Cardiac septum (tissue), 1 donor: ENCODE measurements at regions not wholly inside any gene's neighbourhood (a gene's known extent, or its start where the extent isn't known, plus 50 kb on each side); places are given as distances from the start of the nearest gene placed in this dataset.
"Not testable (repeated sequence)": the region's sequence is repeated elsewhere in the genome, so short reads cannot be mapped to it uniquely, and the experiment has no call there.

Source experiments
- DNase-seq: peaks from one replicate; pipeline ENCODE4 v3.0.0-alpha.2; 2020; ENCODE audit warnings: low spot score
- intact Hi-C: fragments of 100-400 bp; cut with DNase I; formaldehyde crosslinking; loops from one replicate; pipeline ENCODE4 v1.14.0; 2022
- donor health status: DM: no; HTN: no; CAD: no.

DNA sequence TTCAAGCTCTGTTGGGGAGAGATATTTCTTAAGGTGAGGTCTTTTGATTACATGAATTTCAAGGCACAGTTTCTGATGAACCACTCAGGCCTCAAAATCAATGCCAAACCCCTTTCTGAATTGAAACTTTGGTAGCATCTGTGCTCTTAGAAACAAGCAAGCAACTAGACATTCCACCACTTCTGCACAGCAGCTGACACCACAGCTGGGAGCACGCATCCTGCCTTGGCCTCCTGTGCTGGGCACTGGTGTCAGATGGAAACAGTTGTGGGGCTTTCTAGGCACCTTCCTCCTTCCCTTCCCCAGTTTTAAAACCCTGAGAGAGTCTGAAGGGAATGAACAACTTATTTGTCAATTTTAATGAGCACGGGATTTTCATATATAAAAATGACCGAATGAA, 360.2 kb downstream of the ADGRL2 start:
- intact Hi-C loops = no loop called here
- no peak for DNase-seq

DNA sequence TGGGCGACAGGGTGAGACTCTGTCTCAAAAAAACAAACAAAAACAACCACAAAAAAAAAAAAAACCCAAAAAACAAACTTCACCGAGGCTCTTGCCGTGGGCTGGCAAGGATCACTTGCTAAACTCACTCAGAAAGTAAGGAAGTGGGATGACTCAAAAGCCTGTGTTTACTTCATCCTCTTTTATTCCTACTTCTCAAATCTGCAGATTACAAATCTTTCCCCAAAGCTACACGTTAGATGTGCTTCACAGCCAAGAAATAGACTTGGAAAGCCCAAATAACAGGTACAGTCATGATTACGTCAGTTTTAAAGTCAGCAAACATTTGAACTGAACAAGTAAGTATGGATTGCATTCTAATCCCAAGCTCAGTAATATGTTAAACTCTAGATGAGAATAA, 359.3 kb downstream of the ADGRL2 start:
- DNase-seq = no peak
- intact Hi-C loops = no loop called here

GRCh38 chr1:82158981-82159380, 358.2 kb downstream of the ADGRL2 start:
- no peak for DNase-seq
- intact Hi-C loops = no loop called here

GRCh38 chr1:82154219-82154970, 353.7 kb downstream of the ADGRL2 start:
- DNase-seq = no peak
- intact Hi-C loops = no loop called here

GRCh38 chr1:82153752-82154151, 353.0 kb downstream of the ADGRL2 start:
- intact Hi-C loops = no loop called here
- no peak for DNase-seq

DNA sequence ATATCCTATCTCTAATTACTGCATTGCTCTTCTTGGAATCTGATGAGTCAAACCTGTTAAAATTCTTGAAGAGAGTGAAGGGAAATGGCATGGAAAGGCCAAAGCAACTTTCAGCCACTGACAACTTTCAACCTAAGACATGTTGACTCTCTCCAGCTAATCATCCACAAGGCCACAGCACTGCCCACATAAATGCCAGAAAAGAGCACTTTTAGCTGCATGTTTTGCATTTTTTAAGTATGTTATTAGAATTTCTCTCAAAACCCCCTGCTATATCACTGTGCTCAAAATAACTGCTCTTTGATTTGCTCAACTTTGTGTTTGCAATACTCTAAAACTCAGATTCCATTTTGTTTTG, 352.5 kb downstream of the ADGRL2 start:
- DNase-seq = no peak
- intact Hi-C loops = no loop called here

DNA sequence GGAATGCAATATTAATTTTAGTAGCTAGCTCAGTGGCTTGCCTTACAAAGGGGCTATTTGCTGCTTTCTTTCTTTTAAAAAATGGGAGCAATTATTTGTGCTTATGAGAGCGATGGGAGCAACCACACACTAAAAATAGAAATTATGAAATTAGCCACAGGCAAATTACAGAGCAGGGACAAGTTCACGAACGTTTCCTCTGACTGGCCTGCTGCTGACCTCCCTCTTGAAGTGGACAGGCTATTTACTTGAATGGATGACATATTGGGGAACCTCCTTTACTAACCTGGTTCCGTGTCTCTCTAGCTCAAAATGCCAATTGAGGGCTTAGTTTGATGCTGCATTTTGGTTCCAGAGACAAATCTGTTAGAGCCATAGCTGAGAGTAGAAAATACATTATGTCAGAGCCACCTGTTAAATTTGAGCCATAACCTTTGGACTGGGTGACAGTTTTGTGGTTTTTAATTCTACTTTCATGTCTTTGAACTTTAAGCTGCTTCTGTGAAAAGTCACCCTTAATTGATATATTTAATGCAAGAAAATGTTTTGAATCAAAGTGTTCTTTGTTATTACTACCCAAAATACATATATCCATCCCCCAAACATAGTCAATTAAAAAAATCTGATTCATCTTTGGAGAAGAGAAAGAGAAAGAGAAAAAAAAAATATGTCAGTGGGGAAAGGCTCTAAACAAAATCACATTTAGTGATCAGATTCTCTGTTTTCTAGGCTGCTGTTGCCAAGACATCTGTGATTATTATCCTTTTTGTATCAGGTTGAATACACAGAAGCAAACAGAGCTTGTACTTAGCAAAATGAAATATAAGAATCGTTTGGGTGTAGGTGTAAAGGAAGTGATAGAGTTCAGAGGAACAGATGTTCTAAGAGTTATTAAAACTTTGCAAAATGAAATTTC, 351.9 kb downstream of the ADGRL2 start:
- DNase-seq = no peak
- intact Hi-C loops = no loop called here

DNA sequence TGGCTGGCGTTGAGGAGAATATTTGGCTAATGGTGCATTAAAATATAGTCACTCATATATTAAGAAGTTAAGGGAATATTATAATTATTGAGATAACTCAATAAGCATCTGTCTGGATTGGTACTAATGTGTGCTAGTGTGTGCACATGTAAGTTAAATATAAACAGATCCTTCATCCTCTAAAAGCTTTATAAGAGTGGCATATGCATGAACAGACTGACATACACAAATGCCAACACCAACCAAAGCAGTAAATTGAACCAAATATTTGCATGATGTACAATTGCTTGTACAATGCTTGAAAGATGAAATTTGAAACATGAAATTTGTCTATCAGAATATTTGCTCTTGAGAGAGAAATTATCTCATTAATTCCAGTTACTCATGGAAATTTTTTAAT, 344.9 kb downstream of the ADGRL2 start:
- intact Hi-C loops = no loop called here
- DNase-seq = no peak

- no peak for DNase-seq
- intact Hi-C loops = no loop called here
Measured at GRCh38 chr1:82143108-82143833, 342.5 kb downstream of the ADGRL2 start.

DNA sequence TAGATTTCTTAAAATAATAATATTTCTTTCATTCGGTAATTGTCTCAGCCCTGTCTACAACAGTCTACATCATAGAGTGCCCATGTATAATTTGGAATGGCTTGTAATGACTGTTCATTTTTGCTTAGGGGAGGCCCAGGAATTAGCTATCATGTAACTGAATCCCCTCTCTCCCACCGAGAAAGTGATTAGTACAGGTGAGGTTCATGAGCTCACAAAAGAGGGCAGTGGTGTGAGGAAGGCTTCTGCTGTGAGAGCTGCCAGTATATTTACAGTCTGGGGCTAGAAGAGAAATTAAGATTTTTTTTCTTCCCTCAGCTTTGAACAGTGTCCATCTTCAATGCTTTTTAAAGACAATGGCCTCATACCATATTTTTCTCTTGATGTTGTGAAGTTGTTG, 340.7 kb downstream of the ADGRL2 start:
- DNase-seq = no peak
- intact Hi-C loops = no loop called here

DNA sequence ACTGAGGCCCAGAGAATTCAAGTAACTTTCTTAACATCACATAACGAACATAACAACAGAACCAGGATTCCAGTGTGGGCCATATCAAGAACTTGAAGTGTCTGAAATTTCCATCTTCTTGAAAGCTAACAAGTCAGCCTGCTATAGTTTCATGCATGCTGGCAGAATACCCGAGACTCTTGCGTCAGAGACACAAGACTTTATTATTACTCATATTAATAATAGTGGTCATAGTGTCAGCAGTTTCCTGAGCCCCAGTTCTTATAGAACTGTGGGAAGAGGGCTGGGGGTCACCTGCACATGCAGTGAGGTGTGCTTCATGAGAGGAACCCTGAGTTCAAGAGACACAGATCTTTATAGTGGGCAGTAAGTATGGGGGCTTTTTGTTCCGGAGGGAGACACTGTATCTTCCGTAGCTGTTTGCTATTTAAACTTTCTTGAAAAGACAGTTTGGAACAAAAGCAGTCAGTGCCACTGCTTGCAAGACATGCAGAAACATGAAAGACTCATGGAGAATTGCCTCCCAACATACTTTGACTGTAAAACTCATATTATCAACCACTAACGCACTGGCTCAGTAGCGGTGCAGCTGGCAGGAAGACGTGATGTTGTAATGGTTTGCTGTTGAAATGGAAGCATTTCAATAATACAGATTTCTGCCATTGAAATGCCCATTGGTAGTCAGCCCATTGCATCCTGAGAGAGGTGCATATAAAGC, 339.2 kb downstream of the ADGRL2 start:
- DNase-seq = no peak
- intact Hi-C loops = no loop called here

- intact Hi-C loops, DNase-seq: not testable (repeated sequence)
Measured at GRCh38 chr1:82136351-82136750, 335.6 kb downstream of the ADGRL2 start.

DNA sequence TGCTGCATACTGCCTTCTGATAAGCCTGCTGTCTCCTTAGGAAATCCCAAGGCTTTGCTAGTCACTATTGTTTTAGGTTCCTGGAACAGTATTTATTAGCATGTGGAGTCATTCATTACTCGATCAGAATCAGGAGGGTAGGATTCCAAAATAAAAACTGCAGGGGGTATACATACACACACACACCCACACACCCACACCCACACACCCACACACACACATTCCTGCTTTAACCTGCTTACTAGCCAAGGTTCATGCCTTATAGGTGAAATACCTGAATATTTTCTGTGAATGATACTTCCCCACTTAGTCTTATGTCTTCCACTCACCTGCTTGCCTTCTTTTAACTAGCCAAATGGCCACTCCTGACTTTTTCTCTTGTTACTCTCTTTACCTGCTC, 325.1 kb downstream of the ADGRL2 start:
- no peak for DNase-seq
- intact Hi-C loops = no loop called here

GRCh38 chr1:82125119-82125518, 324.4 kb downstream of the ADGRL2 start:
- intact Hi-C loops = no loop called here
- no peak for DNase-seq

- intact Hi-C loops = no loop called here
- no peak for DNase-seq
Measured at GRCh38 chr1:82121421-82121820, 320.7 kb downstream of the ADGRL2 start.

GRCh38 chr1:82116105-82116504, 315.4 kb downstream of the ADGRL2 start:
- no peak for DNase-seq
- intact Hi-C loops = no loop called here

DNA sequence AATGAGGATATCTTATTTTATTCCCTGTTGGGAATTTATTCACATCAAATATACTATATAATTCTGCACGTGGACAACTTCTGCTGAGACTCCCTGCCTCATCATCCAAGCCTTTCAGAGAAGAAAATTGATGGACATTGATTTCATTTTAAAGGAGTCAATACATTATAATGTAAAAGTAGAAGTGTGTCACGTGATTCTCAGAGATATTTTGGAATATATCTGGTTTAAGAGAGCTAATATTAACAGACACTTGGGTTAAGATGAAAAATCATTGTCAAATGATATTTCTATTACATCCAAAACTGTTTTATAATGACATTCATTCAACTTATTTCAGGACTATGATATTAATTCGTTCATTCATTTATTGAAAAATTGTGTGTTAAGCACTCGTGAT, 314.2 kb downstream of the ADGRL2 start:
- no peak for DNase-seq
- intact Hi-C loops = no loop called here

- intact Hi-C loops = no loop called here
Measured at GRCh38 chr1:82110366-82111254, 309.9 kb downstream of the ADGRL2 start.

GRCh38 chr1:82108843-82109242, 308.1 kb downstream of the ADGRL2 start:
- no peak for DNase-seq
- intact Hi-C loops = no loop called here

More at GRCh38 chr1:82110366-82111254, 309.9 kb downstream of the ADGRL2 start:
- DNase-seq = no peak
